ENCODE measurements at regions not wholly inside any gene's neighbourhood (a gene's known extent, or its start where the extent isn't known, plus 50 kb on each side); places are given as distances from the start of the nearest gene placed in this dataset.

- DNase-seq (ENCODE audit: low read depth in 4 of 4, low spot score in 1 of 4), result no peak
Observed at GRCh38 chr2:12052796-12053195, 306.4 kb downstream of the LPIN1 start.

- no peak for DNase-seq (ENCODE audit: low read depth in 4 of 4, low spot score in 1 of 4)
Observed at GRCh38 chr2:12054956-12055618, 308.7 kb downstream of the LPIN1 start.

GRCh38 chr2:12057436-12058166 lies 311.2 kb downstream of the LPIN1 start:
- no peak for DNase-seq (ENCODE audit: low read depth in 4 of 4, low spot score in 1 of 4)

- DNase-seq (ENCODE audit: low read depth in 4 of 4, low spot score in 1 of 4), result no peak
Observed at GRCh38 chr2:12059616-12060441, 313.4 kb downstream of the LPIN1 start.

GRCh38 chr2:12060886-12061285 lies 314.5 kb downstream of the LPIN1 start:
- no peak for DNase-seq (ENCODE audit: low read depth in 4 of 4, low spot score in 1 of 4)

- DNase-seq (ENCODE audit: low read depth in 4 of 4, low spot score in 1 of 4), result no peak
Observed at GRCh38 chr2:12061286-12062052, 315.0 kb downstream of the LPIN1 start.

- no peak for DNase-seq (ENCODE audit: low read depth in 4 of 4, low spot score in 1 of 4)
Observed at GRCh38 chr2:12062053-12062395, 315.6 kb downstream of the LPIN1 start.

GRCh38 chr2:12063210-12063609 lies 316.8 kb downstream of the LPIN1 start:
- no peak for DNase-seq (ENCODE audit: low read depth in 4 of 4, low spot score in 1 of 4)

- no peak for DNase-seq (ENCODE audit: low read depth in 4 of 4, low spot score in 1 of 4)
Observed at GRCh38 chr2:12064153-12064552, 317.7 kb downstream of the LPIN1 start.

- no peak for DNase-seq (ENCODE audit: low read depth in 4 of 4, low spot score in 1 of 4)
Observed at GRCh38 chr2:12066116-12066515, 319.7 kb downstream of the LPIN1 start.

- DNase-seq (ENCODE audit: low read depth in 4 of 4, low spot score in 1 of 4), result no peak
Observed at GRCh38 chr2:12066986-12067385, 320.6 kb downstream of the LPIN1 start.

GRCh38 chr2:12068796-12069538 lies 322.5 kb downstream of the LPIN1 start:
- no peak for DNase-seq (ENCODE audit: low read depth in 4 of 4, low spot score in 1 of 4)

- no peak for DNase-seq (ENCODE audit: low read depth in 4 of 4, low spot score in 1 of 4)
Observed at GRCh38 chr2:12070153-12070552, 323.7 kb downstream of the LPIN1 start.

- no peak for DNase-seq (ENCODE audit: low read depth in 4 of 4, low spot score in 1 of 4)
Observed at GRCh38 chr2:12070581-12070980, 324.1 kb downstream of the LPIN1 start.

GRCh38 chr2:12071318-12071717 lies 324.9 kb downstream of the LPIN1 start:
- DNase-seq (ENCODE audit: low read depth in 4 of 4, low spot score in 1 of 4), result no peak

- DNase-seq (ENCODE audit: low read depth in 4 of 4, low spot score in 1 of 4), result no peak
Observed at GRCh38 chr2:12073217-12073852, 326.9 kb downstream of the LPIN1 start.

GRCh38 chr2:12074126-12074844 lies 327.9 kb downstream of the LPIN1 start:
- no peak for DNase-seq (ENCODE audit: low read depth in 4 of 4, low spot score in 1 of 4)

- no peak for DNase-seq (ENCODE audit: low read depth in 4 of 4, low spot score in 1 of 4)
Observed at GRCh38 chr2:12074845-12075217, 328.4 kb downstream of the LPIN1 start.

GRCh38 chr2:12075603-12076002 lies 329.2 kb downstream of the LPIN1 start:
- DNase-seq (ENCODE audit: low read depth in 4 of 4, low spot score in 1 of 4), result no peak

- no peak for DNase-seq (ENCODE audit: low read depth in 4 of 4, low spot score in 1 of 4)
Observed at GRCh38 chr2:12076810-12077209, 330.4 kb downstream of the LPIN1 start.

Data from stimulated activated CD4-positive, alpha-beta T cell treated with anti-CD3 and anti-CD28 coated beads, Interleukin-1b, Interleukin-23, amount 100 ng/mL, for 24 hours (primary cell).